HG02973 (cell line): ENCODE measurements at regions not wholly inside any gene's neighbourhood (a gene's known extent, or its start where the extent isn't known, plus 50 kb on each side); places are given as distances from the start of the nearest gene placed in this dataset.
"Not testable (repeated sequence)": the region's sequence is repeated elsewhere in the genome, so short reads cannot be mapped to it uniquely, and the experiment has no call there.

ENCODE experiments used
- ATAC-seq: cut with Tn5 transposase; IDR thresholded peaks from one replicate; pipeline ENCODE4 v1.9.1; 2021; ENCODE audit warnings: moderate library complexity; ENCODE audit not compliant: unreplicated experiment

DNA sequence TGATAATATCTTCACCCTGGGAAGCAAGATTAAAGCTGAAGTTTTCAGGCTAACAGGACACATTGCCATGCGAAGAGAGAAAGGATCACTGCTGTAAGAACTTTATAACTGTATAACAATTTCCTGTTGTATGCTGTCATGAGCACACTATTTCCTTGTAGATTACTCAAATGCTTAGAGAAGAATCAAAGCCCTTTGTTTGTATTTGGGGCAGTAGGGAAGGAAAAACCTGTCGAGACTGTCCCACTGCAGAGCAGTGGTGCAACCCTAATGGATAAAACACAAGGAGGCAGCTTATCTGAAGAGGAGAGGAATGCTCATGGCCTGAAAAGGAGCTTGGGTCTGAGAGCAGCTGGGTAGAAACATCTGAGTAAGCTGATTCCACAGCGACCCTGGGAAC, 327.7 kb upstream of the NPSR1 start:
- ATAC-seq, result no peak

- ATAC-seq, result no peak
Observed at GRCh38 chr7:34331102-34331501, 326.9 kb upstream of the NPSR1 start.

GRCh38 chr7:34332006-34332405, 326.0 kb upstream of the NPSR1 start:
- ATAC-seq, result no peak

- no peak for ATAC-seq
Observed at GRCh38 chr7:34333184-34333583, 324.8 kb upstream of the NPSR1 start.

- no peak for ATAC-seq
Observed at GRCh38 chr7:34333925-34334324, 324.1 kb upstream of the NPSR1 start.

DNA sequence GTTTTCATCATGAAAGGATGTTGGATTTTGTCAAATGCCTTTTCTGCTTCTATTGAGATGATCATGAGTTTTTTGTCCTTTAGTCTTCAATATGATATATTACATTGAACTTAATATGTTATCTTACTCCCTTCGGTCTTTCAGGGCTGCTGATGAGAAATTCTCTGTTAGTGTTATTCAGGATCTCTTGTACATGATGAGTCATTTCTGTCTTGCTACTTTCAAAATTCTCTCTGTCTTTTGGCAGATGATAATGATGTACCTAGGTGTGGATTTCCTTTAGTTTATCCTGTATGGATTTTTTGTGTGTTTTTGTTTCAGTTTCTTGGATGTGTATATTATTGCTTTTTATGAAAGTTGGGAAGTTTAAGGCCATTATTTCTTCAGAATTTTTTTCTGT, 320.9 kb upstream of the NPSR1 start:
- ATAC-seq, result no peak

DNA sequence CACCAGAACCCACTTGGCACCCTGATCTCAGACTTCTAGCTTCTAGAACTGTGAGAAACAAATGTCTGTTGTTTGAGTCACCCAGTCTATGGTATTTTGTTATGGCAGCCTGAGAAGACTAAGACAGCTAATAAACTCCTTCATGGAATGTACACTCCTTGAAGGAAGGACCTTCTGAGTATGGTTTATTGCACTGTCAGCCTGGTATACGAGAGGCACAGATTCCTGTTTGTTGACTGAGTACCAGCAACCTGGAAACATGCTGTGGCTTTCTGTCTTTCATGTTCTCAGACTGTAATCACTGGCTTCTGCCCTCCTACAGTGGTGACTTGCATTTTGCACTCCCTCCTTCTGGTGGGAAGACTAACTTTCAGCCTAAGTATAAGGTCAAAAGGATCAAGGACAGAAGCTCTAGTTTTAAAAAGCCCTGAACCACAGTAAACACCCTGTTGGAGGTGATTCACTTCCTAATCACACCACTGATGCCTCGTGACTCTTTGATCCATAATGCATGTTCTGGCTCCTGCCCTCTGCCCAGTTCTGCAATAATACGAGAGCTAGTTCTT, 319.0 kb upstream of the NPSR1 start:
- ATAC-seq, result no peak

DNA sequence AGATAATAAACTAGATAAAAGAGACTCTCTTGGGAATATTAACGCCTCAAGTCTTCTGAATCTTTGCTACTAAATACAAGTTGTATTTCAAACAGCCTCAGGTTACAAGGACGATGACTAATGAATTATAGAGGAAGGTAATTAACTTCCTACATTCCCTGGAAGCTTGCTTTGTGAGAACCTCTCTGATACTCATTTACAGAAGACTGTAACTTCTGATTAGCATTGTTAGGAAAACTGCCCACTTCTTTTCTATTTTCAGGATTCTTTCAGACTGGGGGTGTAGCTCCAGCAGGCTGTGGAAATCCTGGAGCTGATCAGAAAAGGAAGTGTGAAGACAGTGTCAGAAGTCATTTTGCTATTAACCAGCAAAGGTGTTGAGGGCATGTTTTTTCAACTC, 316.7 kb upstream of the NPSR1 start:
- ATAC-seq, result no peak

DNA sequence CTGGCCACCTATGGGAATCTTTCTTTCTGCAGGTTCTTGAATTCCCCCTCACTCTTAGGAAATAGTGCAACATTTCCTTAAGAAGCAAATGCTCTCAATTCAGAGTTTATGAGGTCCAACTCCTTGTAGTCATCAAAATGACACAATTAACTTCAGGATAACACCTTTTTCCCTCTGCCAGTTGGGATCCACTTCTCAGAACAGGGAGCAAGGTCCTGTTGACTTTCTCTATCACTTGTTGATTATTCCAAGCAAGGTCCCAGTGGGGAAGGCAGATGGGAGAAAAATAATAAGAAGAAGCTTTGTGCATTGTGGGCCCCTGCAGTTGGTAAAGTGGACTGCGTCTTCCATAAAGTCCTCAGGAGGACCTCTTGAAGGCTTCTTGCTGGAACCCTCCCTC, 315.6 kb upstream of the NPSR1 start:
- no peak for ATAC-seq

GRCh38 chr7:34343667-34344066, 314.4 kb upstream of the NPSR1 start:
- no peak for ATAC-seq

DNA sequence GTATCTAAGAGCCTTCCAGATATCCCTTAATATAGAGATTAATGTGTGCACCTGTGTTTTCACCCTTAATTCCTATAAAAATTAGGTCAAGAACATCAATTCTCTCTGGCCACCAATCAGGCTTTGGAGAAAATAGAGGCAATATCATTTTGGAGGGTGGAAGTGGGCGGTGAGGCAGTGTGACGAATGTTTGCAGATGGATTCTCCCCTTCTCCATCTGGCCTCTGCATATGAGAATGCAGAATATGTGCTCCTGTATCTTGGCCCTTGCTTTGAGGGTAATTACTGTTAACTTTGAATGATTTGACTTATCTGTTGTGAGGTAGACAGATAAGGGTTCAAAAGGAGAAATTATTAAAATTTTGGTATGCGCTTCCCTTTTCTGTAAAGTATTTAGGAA, 304.0 kb upstream of the NPSR1 start:
- ATAC-seq, result no peak

DNA sequence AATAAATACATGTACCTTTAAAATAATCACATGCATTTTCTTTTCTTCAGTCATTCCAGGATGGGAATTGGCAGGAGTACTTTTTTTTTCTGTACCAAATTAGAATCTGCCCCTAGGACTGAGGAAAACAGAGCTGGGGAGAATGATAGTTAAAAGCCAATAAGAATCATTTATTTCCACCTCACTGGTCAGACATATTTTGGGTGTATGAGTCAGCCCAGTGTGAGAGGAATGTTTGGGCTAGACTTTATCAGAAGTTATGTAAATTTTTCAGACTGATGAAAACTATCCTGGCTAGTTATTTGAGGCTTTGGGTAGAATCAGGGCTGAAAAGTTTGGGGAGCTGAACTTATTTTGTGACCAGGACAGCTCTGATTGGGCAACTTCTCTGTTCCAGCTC, 303.1 kb upstream of the NPSR1 start:
- ATAC-seq, result no peak

GRCh38 chr7:34357068-34357467, 300.9 kb upstream of the NPSR1 start:
- no peak for ATAC-seq

DNA sequence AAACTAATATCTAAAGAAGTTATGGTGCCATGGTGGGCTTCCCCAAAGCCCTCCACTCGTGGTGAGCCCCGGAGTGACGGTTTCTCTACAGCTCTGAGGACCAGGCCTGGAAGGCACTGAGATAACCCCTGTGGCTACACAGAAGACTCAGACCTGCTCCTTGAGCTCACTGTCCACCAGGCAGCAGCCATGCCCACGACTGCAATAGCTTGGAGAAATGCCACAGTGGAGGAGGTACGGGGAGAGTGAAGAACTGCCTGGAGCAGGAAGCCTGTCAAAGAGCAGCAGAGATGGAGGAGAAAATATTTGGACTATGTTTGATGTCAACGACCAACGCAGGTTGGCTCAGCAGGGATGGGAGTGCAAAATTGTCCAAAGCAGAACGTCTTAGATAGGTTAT, 300.1 kb upstream of the NPSR1 start:
- ATAC-seq, result no peak

DNA sequence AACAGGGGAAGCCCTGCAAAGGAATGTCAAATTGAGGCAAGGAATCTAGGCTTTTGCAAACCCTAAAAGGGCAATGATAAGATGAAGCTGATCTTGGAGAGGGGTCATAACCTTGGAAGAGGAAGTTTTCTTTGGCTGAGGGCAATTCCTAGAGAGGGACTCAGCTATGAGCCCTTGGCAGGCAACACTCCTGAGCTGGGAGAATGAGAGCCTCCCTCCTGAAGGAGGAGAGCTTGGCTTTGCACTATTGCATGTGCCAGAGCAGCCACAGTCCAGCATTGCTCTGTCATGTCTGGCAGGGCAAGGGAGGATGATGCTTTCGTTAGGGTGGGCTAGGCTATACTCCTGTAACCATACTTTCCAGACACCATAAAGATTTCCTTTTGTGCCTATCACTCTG, 299.4 kb upstream of the NPSR1 start:
- not testable (repeated sequence) for ATAC-seq

DNA sequence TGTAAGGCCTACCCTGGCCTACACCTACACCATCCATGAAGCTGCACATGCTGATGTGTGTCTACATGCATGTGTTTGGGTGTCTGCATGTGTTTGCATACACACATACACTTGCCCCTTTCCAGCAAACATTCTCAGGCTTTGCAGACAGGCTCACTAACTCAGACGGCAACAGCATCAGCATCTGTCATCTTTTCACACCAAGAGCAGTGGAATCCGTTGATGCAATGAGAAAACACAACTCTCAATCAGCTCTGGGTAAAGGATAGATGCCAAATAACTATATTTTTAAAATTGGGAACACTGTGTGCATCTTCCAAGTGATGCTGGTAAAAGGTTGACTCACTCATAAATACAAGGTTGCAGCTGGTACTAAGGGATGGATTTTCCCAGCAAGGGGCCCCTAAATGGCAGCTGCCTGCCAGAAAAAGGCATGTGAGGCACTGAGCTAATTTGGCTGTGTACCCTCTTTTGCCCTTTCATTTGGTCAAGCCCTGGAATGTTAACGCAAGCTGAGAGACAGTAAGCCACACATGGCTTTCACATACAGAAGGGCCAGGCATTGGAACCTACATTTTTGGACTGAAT, 296.3 kb upstream of the NPSR1 start:
- ATAC-seq, result no peak

DNA sequence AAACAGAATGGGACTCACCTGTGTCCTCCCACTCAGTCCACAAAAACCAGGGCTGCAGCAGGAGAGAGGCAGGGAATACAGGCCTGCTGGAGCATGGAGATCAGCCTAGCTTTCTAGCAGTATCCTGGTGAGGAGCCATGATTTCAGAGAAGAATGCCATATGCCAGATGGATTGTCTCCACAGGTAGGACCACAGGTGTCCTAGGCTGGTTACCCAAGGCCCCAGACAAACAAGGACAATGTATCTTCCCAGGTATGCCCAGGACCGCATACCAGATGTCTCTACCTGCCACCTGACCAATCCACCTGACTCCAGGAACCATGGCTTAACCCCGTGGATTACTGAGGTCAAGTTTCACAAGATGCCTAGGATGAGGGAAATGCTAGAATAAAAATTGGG, 295.4 kb upstream of the NPSR1 start:
- ATAC-seq, result no peak

DNA sequence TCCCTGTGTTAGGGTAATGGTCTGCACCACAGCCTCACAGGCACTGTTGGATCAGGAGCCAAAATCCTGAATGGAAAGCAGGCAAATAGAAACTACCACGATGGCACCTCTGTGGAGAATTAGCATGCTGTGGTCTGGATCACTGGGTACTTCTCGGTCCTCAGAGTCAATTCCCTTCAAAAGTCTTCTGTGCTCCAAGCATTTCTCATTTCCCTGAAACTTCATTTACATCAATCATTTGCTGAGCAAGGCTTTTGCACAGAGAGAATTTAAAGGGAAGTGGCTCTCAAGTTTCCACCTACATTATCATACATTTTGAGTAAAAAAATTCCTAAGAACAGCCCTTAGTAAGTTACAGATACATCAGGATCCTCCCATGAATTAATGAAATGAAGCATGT, 293.9 kb upstream of the NPSR1 start:
- no peak for ATAC-seq

GRCh38 chr7:34365011-34365410, 293.0 kb upstream of the NPSR1 start:
- no peak for ATAC-seq

GRCh38 chr7:34365611-34366010, 292.4 kb upstream of the NPSR1 start:
- no peak for ATAC-seq

- no peak for ATAC-seq
Observed at GRCh38 chr7:34371922-34372321, 286.1 kb upstream of the NPSR1 start.

GRCh38 chr7:34373940-34374339, 284.1 kb upstream of the NPSR1 start:
- no peak for ATAC-seq

DNA sequence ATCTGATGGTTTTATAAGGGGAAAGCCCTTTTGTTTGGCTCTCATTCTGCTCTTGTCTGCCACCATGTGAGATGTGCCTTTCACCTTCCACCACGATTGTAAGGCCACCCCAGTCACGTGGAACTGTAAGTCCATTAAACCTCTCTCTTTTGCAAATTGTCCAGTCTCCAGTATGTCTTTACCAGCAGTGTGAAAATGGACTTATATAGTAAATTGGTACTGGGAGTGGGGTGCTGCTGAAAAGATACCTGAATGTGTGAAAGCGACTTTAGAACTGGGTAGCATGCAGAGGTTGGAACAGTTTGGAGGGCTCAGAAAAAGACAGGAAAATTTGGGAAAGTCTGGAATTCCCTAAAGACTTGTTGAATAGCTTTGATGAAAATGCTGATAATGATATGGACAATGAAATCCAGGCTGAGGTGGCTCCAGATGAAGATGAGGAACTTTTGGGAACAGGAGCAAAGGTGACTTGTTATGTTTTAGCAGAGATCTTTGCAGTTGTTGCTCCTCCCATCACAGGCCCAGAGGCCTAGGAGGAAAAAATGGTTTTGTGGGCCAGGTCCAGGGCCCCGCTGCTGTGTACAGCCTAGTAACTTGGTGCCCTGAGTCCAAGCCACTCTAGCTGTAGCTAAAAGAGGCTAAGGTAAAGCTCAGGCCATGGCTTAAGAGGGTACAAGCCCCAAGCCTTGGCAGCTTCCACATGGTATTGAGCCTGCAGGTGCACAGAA, 275.7 kb upstream of the NPSR1 start:
- ATAC-seq, result no peak
